ENCODE measurements at regions not wholly inside any gene's neighbourhood (a gene's known extent, or its start where the extent isn't known, plus 50 kb on each side); places are given as distances from the start of the nearest gene placed in this dataset.

GRCh38 chrX:39630344-39630743, 467.4 kb downstream of the BCOR start:
- DNase-seq (ENCODE audit: extremely low read depth in 1 of 11, low read depth in 9 of 11, low spot score in 4 of 11) = no peak

- DNase-seq (ENCODE audit: extremely low read depth in 1 of 11, low read depth in 9 of 11, low spot score in 4 of 11) = no peak
These were observed 466.2 kb downstream of the BCOR start for GRCh38 chrX:39631276-39632229.

- no peak for DNase-seq (ENCODE audit: extremely low read depth in 1 of 11, low read depth in 9 of 11, low spot score in 4 of 11)
These were observed 464.5 kb downstream of the BCOR start for GRCh38 chrX:39633293-39633692.

GRCh38 chrX:39636481-39636880, 461.3 kb downstream of the BCOR start:
- no peak for DNase-seq (ENCODE audit: extremely low read depth in 1 of 11, low read depth in 9 of 11, low spot score in 4 of 11)

GRCh38 chrX:39638526-39638925, 459.2 kb downstream of the BCOR start:
- DNase-seq (ENCODE audit: extremely low read depth in 1 of 11, low read depth in 9 of 11, low spot score in 4 of 11) = no peak

- no peak for DNase-seq (ENCODE audit: extremely low read depth in 1 of 11, low read depth in 9 of 11, low spot score in 4 of 11)
These were observed 457.9 kb downstream of the BCOR start for GRCh38 chrX:39639871-39640270.

GRCh38 chrX:39640866-39641265, 456.9 kb downstream of the BCOR start:
- DNase-seq (ENCODE audit: extremely low read depth in 1 of 11, low read depth in 9 of 11, low spot score in 4 of 11) = no peak

- DNase-seq (ENCODE audit: extremely low read depth in 1 of 11, low read depth in 9 of 11, low spot score in 4 of 11) = no peak
These were observed 455.7 kb downstream of the BCOR start for GRCh38 chrX:39642071-39642470.

- DNase-seq (ENCODE audit: extremely low read depth in 1 of 11, low read depth in 9 of 11, low spot score in 4 of 11) = no peak
These were observed 454.2 kb downstream of the BCOR start for GRCh38 chrX:39643550-39643949.

GRCh38 chrX:39645178-39645895, 452.4 kb downstream of the BCOR start:
- peak in 10 of 11 donors; percentile 38 to 65 (median 52) for DNase-seq (ENCODE audit: extremely low read depth in 1 of 11, low read depth in 9 of 11, low spot score in 4 of 11)

GRCh38 chrX:39648548-39649254, 449.1 kb downstream of the BCOR start:
- no peak for DNase-seq (ENCODE audit: extremely low read depth in 1 of 11, low read depth in 9 of 11, low spot score in 4 of 11)

- DNase-seq (ENCODE audit: extremely low read depth in 1 of 11, low read depth in 9 of 11, low spot score in 4 of 11) = no peak
These were observed 446.9 kb downstream of the BCOR start for GRCh38 chrX:39650768-39651347.

- DNase-seq (ENCODE audit: extremely low read depth in 1 of 11, low read depth in 9 of 11, low spot score in 4 of 11) = no peak
These were observed 445.4 kb downstream of the BCOR start for GRCh38 chrX:39652336-39652735.

- no peak for DNase-seq (ENCODE audit: extremely low read depth in 1 of 11, low read depth in 9 of 11, low spot score in 4 of 11)
These were observed 444.1 kb downstream of the BCOR start for GRCh38 chrX:39653691-39654090.

- DNase-seq (ENCODE audit: extremely low read depth in 1 of 11, low read depth in 9 of 11, low spot score in 4 of 11) = no peak
These were observed 443.4 kb downstream of the BCOR start for GRCh38 chrX:39654183-39654925.

GRCh38 chrX:39654952-39655351, 442.8 kb downstream of the BCOR start:
- DNase-seq (ENCODE audit: extremely low read depth in 1 of 11, low read depth in 9 of 11, low spot score in 4 of 11) = no peak

GRCh38 chrX:39661116-39661907, 436.4 kb downstream of the BCOR start:
- DNase-seq (ENCODE audit: extremely low read depth in 1 of 11, low read depth in 9 of 11, low spot score in 4 of 11) = no peak

Data from renal cortex interstitium (tissue), 11 donors.